NCI-H2081 treated with DMSO at 0.1 percent for 48 hours (cell line): ENCODE measurements at regions not wholly inside any gene's neighbourhood (a gene's known extent, or its start where the extent isn't known, plus 50 kb on each side); places are given as distances from the start of the nearest gene placed in this dataset.

Experiments used
- DNase-seq: peaks from one replicate; lab custom pipeline; 2025; lab: John Stamatoyannopoulos, UW

GRCh38 chr1:34270181-34270580 is 93.5 kb downstream of the C1orf94 start:
- no peak for DNase-seq

- DNase-seq: no peak
Measured at GRCh38 chr1:34272152-34272551, 95.4 kb downstream of the C1orf94 start.

- DNase-seq: no peak
Measured at GRCh38 chr1:34275150-34275549, 98.4 kb downstream of the C1orf94 start.

GRCh38 chr1:34276606-34277005 is 99.9 kb downstream of the C1orf94 start:
- no peak for DNase-seq

- DNase-seq: no peak
Measured at GRCh38 chr1:34277150-34277549, 100.4 kb downstream of the C1orf94 start.

GRCh38 chr1:34278211-34278610 is 101.5 kb downstream of the C1orf94 start:
- no peak for DNase-seq

GRCh38 chr1:34279971-34280370 is 103.3 kb downstream of the C1orf94 start:
- DNase-seq: no peak

GRCh38 chr1:34280509-34280908 is 103.8 kb downstream of the C1orf94 start:
- DNase-seq: no peak

- DNase-seq: no peak
Measured at GRCh38 chr1:34283142-34283541, 106.4 kb downstream of the C1orf94 start.

- no peak for DNase-seq
Measured at GRCh38 chr1:34286511-34286910, 109.8 kb downstream of the C1orf94 start.

- no peak for DNase-seq
Measured at GRCh38 chr1:34290831-34291230, 114.1 kb downstream of the C1orf94 start.

GRCh38 chr1:34292472-34292871 is 115.8 kb downstream of the C1orf94 start:
- no peak for DNase-seq

GRCh38 chr1:34296059-34296458 is 119.4 kb downstream of the C1orf94 start:
- no peak for DNase-seq

- DNase-seq: no peak
Measured at GRCh38 chr1:34302798-34303197, 126.1 kb downstream of the C1orf94 start.

GRCh38 chr1:34303218-34303617 is 126.5 kb downstream of the C1orf94 start:
- DNase-seq: no peak

GRCh38 chr1:34306568-34306967 is 129.9 kb downstream of the C1orf94 start:
- DNase-seq: no peak

- no peak for DNase-seq
Measured at GRCh38 chr1:34312359-34312758, 135.7 kb downstream of the C1orf94 start.

GRCh38 chr1:34315974-34316373 is 139.3 kb downstream of the C1orf94 start:
- DNase-seq: no peak

GRCh38 chr1:34316773-34317172 is 140.1 kb downstream of the C1orf94 start:
- DNase-seq: no peak

GRCh38 chr1:34319218-34319617 is 142.5 kb downstream of the C1orf94 start:
- no peak for DNase-seq

GRCh38 chr1:34320053-34320669 is 143.5 kb downstream of the C1orf94 start:
- no peak for DNase-seq

GRCh38 chr1:34322969-34323368 is 146.3 kb downstream of the C1orf94 start:
- no peak for DNase-seq

GRCh38 chr1:34324879-34325440 is 148.3 kb downstream of the C1orf94 start:
- DNase-seq: no peak

- no peak for DNase-seq
Measured at GRCh38 chr1:34328281-34328799, 151.6 kb downstream of the C1orf94 start.
